ENCODE measurements at regions not wholly inside any gene's neighbourhood (a gene's known extent, or its start where the extent isn't known, plus 50 kb on each side); places are given as distances from the start of the nearest gene placed in this dataset.

- TF ChIP-seq MYC (IDR thresholded peaks at IDR 0.05; ENCODE audit: low read depth, low read length) (no peak), POLR2A (IDR thresholded peaks at IDR 0.05; ENCODE audit: low read depth, low read length) (no peak), EZH2 (IDR thresholded peaks at IDR 0.05; ENCODE audit: borderline replicate concordance, low read depth, low read length, severe bottlenecking) (no peak), FOS (IDR thresholded peaks at IDR 0.05; ENCODE audit: borderline replicate concordance, insufficient read depth, low read length) (no peak), POLR2AphosphoS5 (IDR thresholded peaks at IDR 0.05; ENCODE audit: insufficient read depth, low read depth, low read length) (no peak)
- TF ChIP-seq, protein P1, sequence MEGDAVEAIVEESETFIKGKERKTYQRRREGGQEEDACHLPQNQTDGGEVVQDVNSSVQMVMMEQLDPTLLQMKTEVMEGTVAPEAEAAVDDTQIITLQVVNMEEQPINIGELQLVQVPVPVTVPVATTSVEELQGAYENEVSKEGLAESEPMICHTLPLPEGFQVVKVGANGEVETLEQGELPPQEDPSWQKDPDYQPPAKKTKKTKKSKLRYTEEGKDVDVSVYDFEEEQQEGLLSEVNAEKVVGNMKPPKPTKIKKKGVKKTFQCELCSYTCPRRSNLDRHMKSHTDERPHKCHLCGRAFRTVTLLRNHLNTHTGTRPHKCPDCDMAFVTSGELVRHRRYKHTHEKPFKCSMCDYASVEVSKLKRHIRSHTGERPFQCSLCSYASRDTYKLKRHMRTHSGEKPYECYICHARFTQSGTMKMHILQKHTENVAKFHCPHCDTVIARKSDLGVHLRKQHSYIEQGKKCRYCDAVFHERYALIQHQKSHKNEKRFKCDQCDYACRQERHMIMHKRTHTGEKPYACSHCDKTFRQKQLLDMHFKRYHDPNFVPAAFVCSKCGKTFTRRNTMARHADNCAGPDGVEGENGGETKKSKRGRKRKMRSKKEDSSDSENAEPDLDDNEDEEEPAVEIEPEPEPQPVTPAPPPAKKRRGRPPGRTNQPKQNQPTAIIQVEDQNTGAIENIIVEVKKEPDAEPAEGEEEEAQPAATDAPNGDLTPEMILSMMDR (IDR thresholded peaks at IDR 0.05; ENCODE audit: extremely low read depth in 1 of 2, insufficient read depth in 1 of 2, low read depth in 1 of 2, low read length in 2 of 2) = no peak
These were observed 61.8 kb downstream of the BTBD3 start for GRCh38 chr20:11979306-11979990.
